DND-41 (cell line): ENCODE measurements at regions not wholly inside any gene's neighbourhood (a gene's known extent, or its start where the extent isn't known, plus 50 kb on each side); places are given as distances from the start of the nearest gene placed in this dataset.

Experiments
- CTCF ChIP-seq: IDR thresholded peaks from 2 replicates; pipeline ENCODE4 v1.5.1; 2012; ENCODE audit warnings: borderline replicate concordance, low read length, moderate library complexity, mild to moderate bottlenecking; ENCODE audit not compliant: poor library complexity, severe bottlenecking; ENCODE audit errors: extremely low read depth
- EZH2 ChIP-seq: IDR thresholded peaks from 3 replicates; pipeline ENCODE4 v1.6.1; 2012; ENCODE audit warnings: borderline replicate concordance, low read depth, mild to moderate bottlenecking, moderate library complexity, low read length, inconsistent platforms; ENCODE audit not compliant: severe bottlenecking

- no peak for TF ChIP-seq CTCF
- no peak for TF ChIP-seq EZH2
Measured at GRCh38 chrX:139290310-139290709, 240.2 kb upstream of the F9 start.
